GM12878 (cell line): ENCODE measurements at regions not wholly inside any gene's neighbourhood (a gene's known extent, or its start where the extent isn't known, plus 50 kb on each side); places are given as distances from the start of the nearest gene placed in this dataset.
A peak's percentile ranks its signal among the peaks of the same experiment; 100 is the strongest.

Experiments used
- ATAC-seq: fragments of 200-7000 bp; cut with Tn5 transposase; 3 replicates; pipeline ENCODE4 v1.9.1; 2020; ENCODE audit warnings: mild to moderate bottlenecking, moderate library complexity
- BruUV-seq: library from RNA; stranded (reverse); fragments of 400-500 nt; replicated peaks from 2 replicates; lab custom pipeline; 2021; lab: Mats Ljungman, UMichigan
- CTCF ChIA-PET: fragments of 300-600 bp; sonication (Branson Sonifier 250); formaldehyde crosslinking; extraction: SDS; loops from one replicate; lab custom pipeline; 2021; ENCODE audit warnings: inconsistent platforms; lab: Yijun Ruan, JAX
- POLR2A ChIA-PET: fragments of 350-600 bp; formaldehyde crosslinking; extraction: SDS; loops from one replicate; lab custom pipeline; 2021; ENCODE audit warnings: inconsistent platforms; lab: Charles Lee
- RAD21 ChIA-PET: fragments of 300-600 bp; sonication (Branson Sonifier 250); formaldehyde crosslinking; loops from one replicate; lab custom pipeline; 2023; ENCODE audit warnings: antibody characterized with exemption; ENCODE audit not compliant: unreplicated experiment; lab: Charles Lee
- SMC1A ChIA-PET: fragments of 300-600 bp; sonication (Branson Sonifier 250); formaldehyde crosslinking; loops from one replicate; lab custom pipeline; 2023; ENCODE audit not compliant: unreplicated experiment, uncharacterized antibody; lab: Charles Lee
- DNase-seq: peaks from one replicate; pipeline ENCODE4 v3.0.0-alpha.2; 2011; ENCODE audit warnings: low read depth, low spot score
- FAIRE-seq: peaks from 3 replicates; lab custom pipeline; 2011; peaks lifted over from hg19 to GRCh38; lab: Jason Lieb, UNC
- H2AFZ ChIP-seq: 2 replicates; pipeline ENCODE4 v1.6.0; 2011; ENCODE audit warnings: low read depth, low read length, control low read depth; ENCODE audit not compliant: control insufficient read depth
- H3K27ac ChIP-seq: 2 replicates; pipeline ENCODE4 v1.5.1; 2011; ENCODE audit warnings: control low read depth; ENCODE audit not compliant: control insufficient read depth, insufficient read depth
- H3K27me3 ChIP-seq, 2 experiments: replicated peaks in 1 of 2; 2 replicates each; pipeline versions ENCODE4 v1.6.0 to v1.6.1; 2011; ENCODE audit warnings: low read length in 1 of 2; ENCODE audit not compliant: control insufficient read depth in 2 of 2, insufficient read depth in 2 of 2
- H3K36me3 ChIP-seq, 2 experiments: 2 replicates each; pipeline ENCODE4 v1.5.1; 2011; ENCODE audit warnings: low read length in 1 of 2; ENCODE audit not compliant: control insufficient read depth in 2 of 2, insufficient read depth in 2 of 2
- H3K4me1 ChIP-seq: 2 replicates; pipeline ENCODE4 v1.6.1; 2011; ENCODE audit warnings: mild to moderate bottlenecking, low read length, moderate library complexity, mixed read lengths; ENCODE audit not compliant: control insufficient read depth, insufficient read depth
- H3K4me2 ChIP-seq: 2 replicates; pipeline ENCODE4 v1.6.0; 2011; ENCODE audit warnings: control low read depth; ENCODE audit not compliant: control insufficient read depth, insufficient read depth
- H3K4me3 ChIP-seq: fragments of 200-600 bp; sonication (generic); 2 replicates; pipeline ENCODE4 v1.5.1; 2016
- H3K79me2 ChIP-seq: 2 replicates; pipeline ENCODE4 v1.6.0; 2011; ENCODE audit warnings: low read length; ENCODE audit not compliant: control insufficient read depth, insufficient read depth
- H3K9ac ChIP-seq: 2 replicates; pipeline ENCODE4 v1.8.0; 2011; ENCODE audit warnings: low read length, control low read depth, mixed read lengths; ENCODE audit not compliant: control insufficient read depth, insufficient read depth
- H3K9me3 ChIP-seq: replicated peaks from 3 replicates; pipeline ENCODE4 v1.5.1; 2011; ENCODE audit warnings: mild to moderate bottlenecking, low read length; ENCODE audit not compliant: control insufficient read depth, insufficient read depth
- H4K20me1 ChIP-seq: 2 replicates; pipeline ENCODE4 v1.6.0; 2011; ENCODE audit not compliant: control insufficient read depth, insufficient read depth
- CTCF ChIP-seq, 3 experiments: IDR thresholded peaks in 2 of 3; conservative IDR thresholded peaks in 1 of 3; 2 replicates each; pipeline ENCODE4 v1.5.1; 2011; ENCODE audit warnings: low read depth in 3 of 3, low read length in 3 of 3, mild to moderate bottlenecking in 3 of 3, control low read depth in 2 of 3, moderate library complexity in 2 of 3, inconsistent platforms in 1 of 3, mixed read lengths in 1 of 3; ENCODE audit not compliant: control insufficient read depth in 2 of 3, insufficient read depth in 1 of 3; ENCODE audit errors: extremely low read depth in 1 of 3
- EGR1 ChIP-seq, 2 experiments: IDR thresholded peaks; 1 replicate in 1 of 2; 2 replicates in 1 of 2; pipeline ENCODE4 v1.6.1; 2011 to 2012; ENCODE audit warnings: low read depth in 2 of 2, low read length in 2 of 2, borderline replicate concordance in 1 of 2, mild to moderate bottlenecking in 1 of 2, moderate library complexity in 1 of 2
- MTA2 ChIP-seq: fragments of 450-650 bp; IDR thresholded peaks from 2 replicates; pipeline ENCODE4 v1.6.1; 2016; ENCODE audit warnings: low read depth, mild to moderate bottlenecking, moderate library complexity
- NFIC ChIP-seq: IDR thresholded peaks from 2 replicates; pipeline ENCODE4 v1.6.1; 2012; ENCODE audit warnings: low read depth, mild to moderate bottlenecking, inconsistent platforms, low read length, moderate library complexity
- NR2F1 ChIP-seq: fragments of 450-650 bp; conservative IDR thresholded peaks from 2 replicates; pipeline ENCODE4 v1.6.1; 2017; ENCODE audit warnings: mild to moderate bottlenecking
- RAD21 ChIP-seq: IDR thresholded peaks from 2 replicates; pipeline ENCODE4 v1.6.1; 2011; ENCODE audit warnings: mild to moderate bottlenecking, low read depth, low read length, moderate library complexity; ENCODE audit not compliant: insufficient read depth
- RELB ChIP-seq: fragments of 450-650 bp; IDR thresholded peaks from 2 replicates; pipeline ENCODE4 v1.6.1; 2017; ENCODE audit warnings: low read depth, mild to moderate bottlenecking, moderate library complexity
- SMC3 ChIP-seq: IDR thresholded peaks from 2 replicates; pipeline ENCODE4 v1.6.1; 2011; ENCODE audit warnings: low read length, improper control_type of control experiment, borderline replicate concordance
- YY1 ChIP-seq: IDR thresholded peaks from 2 replicates; pipeline ENCODE4 v1.6.1; 2011; ENCODE audit warnings: low read depth, mild to moderate bottlenecking, low read length
- WGBS: methylation state at CpG from one replicate; pipeline ENCODE4 v1.1.6; 2016; ENCODE audit warnings: low lambda C conversion rate; ENCODE audit not compliant: insufficient replicate concordance, insufficient coverage; ENCODE audit errors: missing lambda C conversion rate; 5-methylcytosine and 5-hydroxymethylcytosine counted together
- in situ Hi-C: fragments of 300-500 bp; cut with MboI; formaldehyde crosslinking; loops from 9 replicates; pipeline ENCODE4 v1.14.3; 2018; ENCODE audit warnings: mixed read lengths
- intact Hi-C: fragments of 100-400 bp; cut with micrococcal nuclease; formaldehyde crosslinking; loops from one replicate; pipeline ENCODE4 v1.14.2; 2022; ENCODE audit not compliant: unreplicated experiment

- no peak for TF ChIP-seq RELB
- no peak for TF ChIP-seq MTA2
- no peak for TF ChIP-seq CTCF (IDR thresholded peaks at IDR 0.05 in 2 of 3, conservative IDR thresholded peaks at IDR 0.05 in 1 of 3; ENCODE audit: control insufficient read depth in 2 of 3, extremely low read depth in 1 of 3, insufficient read depth in 1 of 3, low read depth in 3 of 3, low read length in 3 of 3)
- TF ChIP-seq NR2F1, result no peak
- TF ChIP-seq YY1, result no peak
- no peak for TF ChIP-seq EGR1 (IDR thresholded peaks at IDR 0.05; ENCODE audit: borderline replicate concordance in 1 of 2, low read depth in 2 of 2, low read length in 2 of 2)
Measured at GRCh38 chr3:3992312-3992874, 193.2 kb downstream of the LRRN1 start (continued).

GRCh38 chr3:3998140-3998922 is 199.1 kb downstream of the LRRN1 start:
- H3K9me3 ChIP-seq, result no peaks in the 10 kb centered on the region
- H3K79me2 ChIP-seq, result no peaks in the 10 kb centered on the region
- H3K36me3 ChIP-seq, result no peaks in the 10 kb centered on the region
- no peak overlapping the region for H3K9ac ChIP-seq
- no peak overlapping the region for H2AFZ ChIP-seq
- no peak overlapping the region for H3K27ac ChIP-seq
- TF ChIP-seq SMC3 (peak; percentile 81; the same call in 1 of the 2 replicates), NFIC (no peak), CTCF (IDR thresholded peaks at IDR 0.05 in 2 of 3, conservative IDR thresholded peaks at IDR 0.05 in 1 of 3; ENCODE audit: control insufficient read depth in 2 of 3, extremely low read depth in 1 of 3, insufficient read depth in 1 of 3, low read depth in 3 of 3, low read length in 3 of 3) (peak; percentile 73 to 77 (median 74)), RAD21 (peak; percentile 81), YY1 (peak; percentile 67)
- SMC1A ChIA-PET, result interaction anchor here (0.6 to 3.5 kb wide), 21 partner anchors 11 to 1088 kb away, joined by 3 to 129 read pairs (median 4); no protein-coding TSS in a partner anchor
- CTCF ChIA-PET, result interaction anchor here (0.7 to 6.4 kb wide), 47 partner anchors 10 to 809 kb away, joined by 3 to 199 read pairs (median 4); no protein-coding TSS in a partner anchor
- H3K4me3 ChIP-seq, result no peak overlapping the region
- POLR2A ChIA-PET, result no interaction called here
- 0% methylated on average over 5 of the region's 5 CpGs for WGBS
- RAD21 ChIA-PET, result interaction anchor here (0.6 to 6.0 kb wide), 17 partner anchors 10 to 841 kb away, joined by 3 to 148 read pairs (median 4); no protein-coding TSS in a partner anchor
- H3K4me1 ChIP-seq, result no peaks in the 10 kb centered on the region
- no peak overlapping the region for H3K4me2 ChIP-seq
- peak; percentile 11 for DNase-seq
- BruUV-seq, result no TSS peak
- H3K27me3 ChIP-seq, result no peaks in the 10 kb centered on the region
- in situ Hi-C loops, result loop anchor here (5.0 kb wide), 1 partner anchor 791 kb away; no protein-coding TSS in a partner anchor
- peak; percentile 88 for ATAC-seq
- FAIRE-seq, result peak; percentile 74
- no peaks in the 10 kb centered on the region for H4K20me1 ChIP-seq
- intact Hi-C loops, result loop anchor here (1.0 to 2.0 kb wide), 3 partner anchors 292 to 802 kb away; no protein-coding TSS in a partner anchor
